ENCODE measurements at regions not wholly inside any gene's neighbourhood (a gene's known extent, or its start where the extent isn't known, plus 50 kb on each side); places are given as distances from the start of the nearest gene placed in this dataset.

- Histone ChIP-seq H3K4me1 (ENCODE audit: control insufficient read depth in 2 of 2, insufficient read depth in 1 of 2, low read depth in 1 of 2, low read length in 2 of 2) (no peaks in the 10 kb centered on the region), H3K14ac (ENCODE audit: low read length) (no peak overlapping the region), H2BK120ac (ENCODE audit: low read depth, low read length) (no peak overlapping the region), H3K36me3 (replicated peaks in 1 of 2; ENCODE audit: control insufficient read depth in 2 of 2, insufficient read depth in 2 of 2, low read length in 2 of 2) (no peaks in the 10 kb centered on the region), H2BK5ac (ENCODE audit: low read length) (no peak overlapping the region), H2BK12ac (ENCODE audit: low read length) (no peak overlapping the region), H3K18ac (ENCODE audit: low read length) (no peak overlapping the region), H2BK15ac (ENCODE audit: low read length) (no peak overlapping the region), H3K27me3 (ENCODE audit: control insufficient read depth in 3 of 3, insufficient read depth in 3 of 3, low read depth in 1 of 3, low read length in 3 of 3) (no peaks in the 10 kb centered on the region), H3K27ac (replicated peaks; ENCODE audit: low read length) (no peak overlapping the region), H3K23ac (ENCODE audit: low read depth, low read length, poor library complexity) (no peak overlapping the region), H3K9me3 (replicated peaks in 1 of 2; ENCODE audit: control insufficient read depth in 2 of 2, insufficient read depth in 1 of 2, low read depth in 1 of 2, low read length in 2 of 2) (no peaks in the 10 kb centered on the region), H4K8ac (ENCODE audit: low read depth, low read length) (no peak overlapping the region), H2AFZ (ENCODE audit: low read length) (no peak overlapping the region), H3K4me3 (ENCODE audit: low read length in 2 of 2) (no peak overlapping the region), H2AK5ac (ENCODE audit: low read depth, low read length) (no peak overlapping the region), H4K91ac (ENCODE audit: low read depth, low read length, poor library complexity) (no peak overlapping the region), H3K9ac (ENCODE audit: low read depth, low read length, poor library complexity) (no peak overlapping the region), H3K79me1 (ENCODE audit: low read depth, low read length) (no peaks in the 10 kb centered on the region), H3K4ac (ENCODE audit: low read length) (no peak overlapping the region), H3K4me2 (ENCODE audit: insufficient read depth, low read length, poor library complexity, severe bottlenecking) (no peak overlapping the region)
- WGBS, 2 donors (ENCODE audit: extremely low coverage in 2 of 2, insufficient read length in 2 of 2, insufficient replicate concordance in 1 of 2): no CpG with 5 or more reads among the region's 3 CpGs
- DNase-seq (ENCODE audit: low spot score): no peak
Observed at GRCh38 chr2:199148076-199148845, 309.5 kb downstream of the SATB2 start.

DNA sequence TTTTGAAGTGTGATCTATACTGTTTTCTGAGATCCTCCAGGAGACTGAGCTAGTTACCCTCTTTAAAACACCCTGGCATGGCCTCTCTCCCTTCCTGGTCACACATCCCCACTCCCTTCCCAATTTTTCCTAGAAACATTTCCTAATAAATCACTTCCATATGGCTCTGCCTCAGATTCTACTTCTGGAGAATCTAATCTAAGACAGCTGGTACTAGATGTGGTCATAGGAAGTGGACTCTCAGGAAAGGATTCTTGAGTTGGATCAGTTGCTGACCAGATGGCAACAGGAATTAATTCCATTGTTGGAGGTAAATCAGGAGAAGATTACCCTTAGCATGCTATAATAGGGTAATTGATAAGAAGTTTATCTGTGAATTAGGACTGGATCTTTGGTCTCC, 310.5 kb downstream of the SATB2 start:
- no peak for DNase-seq (ENCODE audit: low spot score)
- Histone ChIP-seq H2BK120ac (ENCODE audit: low read depth, low read length) (no peak overlapping the region), H3K27me3 (ENCODE audit: control insufficient read depth in 3 of 3, insufficient read depth in 3 of 3, low read depth in 1 of 3, low read length in 3 of 3) (no peaks in the 10 kb centered on the region), H4K8ac (ENCODE audit: low read depth, low read length) (peak overlapping the region; percentile 19), H3K18ac (ENCODE audit: low read length) (no peak overlapping the region), H3K14ac (ENCODE audit: low read length) (no peak overlapping the region), H3K4me1 (ENCODE audit: control insufficient read depth in 2 of 2, insufficient read depth in 1 of 2, low read depth in 1 of 2, low read length in 2 of 2) (no peaks in the 10 kb centered on the region), H2AFZ (ENCODE audit: low read length) (no peak overlapping the region), H3K79me1 (ENCODE audit: low read depth, low read length) (no peaks in the 10 kb centered on the region), H3K23ac (ENCODE audit: low read depth, low read length, poor library complexity) (no peak overlapping the region), H3K4me3 (ENCODE audit: low read length in 2 of 2) (no peak overlapping the region), H2AK5ac (ENCODE audit: low read depth, low read length) (no peak overlapping the region), H3K27ac (replicated peaks; ENCODE audit: low read length) (no peak overlapping the region), H2BK5ac (ENCODE audit: low read length) (no peak overlapping the region), H3K9ac (ENCODE audit: low read depth, low read length, poor library complexity) (no peak overlapping the region), H3K4ac (ENCODE audit: low read length) (no peak overlapping the region), H4K91ac (ENCODE audit: low read depth, low read length, poor library complexity) (no peak overlapping the region), H2BK15ac (ENCODE audit: low read length) (no peak overlapping the region), H2BK12ac (ENCODE audit: low read length) (no peak overlapping the region), H3K4me2 (ENCODE audit: insufficient read depth, low read length, poor library complexity, severe bottlenecking) (no peak overlapping the region), H3K36me3 (replicated peaks in 1 of 2; ENCODE audit: control insufficient read depth in 2 of 2, insufficient read depth in 2 of 2, low read length in 2 of 2) (no peaks in the 10 kb centered on the region), H3K9me3 (replicated peaks in 1 of 2; ENCODE audit: control insufficient read depth in 2 of 2, insufficient read depth in 1 of 2, low read depth in 1 of 2, low read length in 2 of 2) (no peaks in the 10 kb centered on the region)

- Histone ChIP-seq H2BK5ac (ENCODE audit: low read length) (no peak overlapping the region), H3K79me1 (ENCODE audit: low read depth, low read length) (no peaks in the 10 kb centered on the region), H3K9ac (ENCODE audit: low read depth, low read length, poor library complexity) (no peak overlapping the region), H4K91ac (ENCODE audit: low read depth, low read length, poor library complexity) (no peak overlapping the region), H3K18ac (ENCODE audit: low read length) (no peak overlapping the region), H3K23ac (ENCODE audit: low read depth, low read length, poor library complexity) (no peak overlapping the region), H3K14ac (ENCODE audit: low read length) (no peak overlapping the region), H3K36me3 (replicated peaks in 1 of 2; ENCODE audit: control insufficient read depth in 2 of 2, insufficient read depth in 2 of 2, low read length in 2 of 2) (no peaks in the 10 kb centered on the region), H3K4ac (ENCODE audit: low read length) (no peak overlapping the region), H3K4me2 (ENCODE audit: insufficient read depth, low read length, poor library complexity, severe bottlenecking) (no peak overlapping the region), H3K27ac (replicated peaks; ENCODE audit: low read length) (no peak overlapping the region), H4K8ac (ENCODE audit: low read depth, low read length) (no peak overlapping the region), H2BK15ac (ENCODE audit: low read length) (no peak overlapping the region), H2AFZ (ENCODE audit: low read length) (no peak overlapping the region), H3K4me1 (ENCODE audit: control insufficient read depth in 2 of 2, insufficient read depth in 1 of 2, low read depth in 1 of 2, low read length in 2 of 2) (no peaks in the 10 kb centered on the region), H3K9me3 (replicated peaks in 1 of 2; ENCODE audit: control insufficient read depth in 2 of 2, insufficient read depth in 1 of 2, low read depth in 1 of 2, low read length in 2 of 2) (peaks cover 0 to 2% of the 10 kb centered on the region in 2 donors), H2AK5ac (ENCODE audit: low read depth, low read length) (no peak overlapping the region), H2BK12ac (ENCODE audit: low read length) (no peak overlapping the region), H2BK120ac (ENCODE audit: low read depth, low read length) (no peak overlapping the region), H3K27me3 (ENCODE audit: control insufficient read depth in 3 of 3, insufficient read depth in 3 of 3, low read depth in 1 of 3, low read length in 3 of 3) (no peaks in the 10 kb centered on the region), H3K4me3 (ENCODE audit: low read length in 2 of 2) (no peak overlapping the region)
- DNase-seq (ENCODE audit: low spot score): no peak
Observed at GRCh38 chr2:199144546-199144945, 313.2 kb downstream of the SATB2 start.

DNA sequence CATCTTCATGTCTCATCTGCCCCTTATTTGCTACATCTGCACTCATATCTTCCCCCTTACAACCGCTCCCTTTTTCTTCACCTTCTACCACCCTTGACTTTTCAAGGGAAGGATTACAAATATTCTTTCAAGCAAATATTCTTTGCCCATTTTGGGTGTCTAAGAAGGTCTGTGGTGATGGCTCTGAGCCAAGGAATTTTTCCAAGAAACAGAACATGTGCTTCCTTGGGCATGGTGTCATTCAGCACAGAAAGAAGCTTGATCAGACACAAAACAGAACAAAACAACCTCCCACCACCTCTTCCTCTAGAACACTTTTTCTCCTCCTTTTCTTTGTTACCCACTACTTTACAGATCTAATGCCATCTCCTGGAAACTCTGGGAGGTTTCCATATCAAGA, 313.7 kb downstream of the SATB2 start:
- 100% methylated on average over 1 of the region's 1 CpG; no CpG with 5 or more reads in 1 of the 2 donors for WGBS, 2 donors (ENCODE audit: extremely low coverage in 2 of 2, insufficient read length in 2 of 2, insufficient replicate concordance in 1 of 2)
- Histone ChIP-seq H3K27me3 (ENCODE audit: control insufficient read depth in 3 of 3, insufficient read depth in 3 of 3, low read depth in 1 of 3, low read length in 3 of 3) (no peaks in the 10 kb centered on the region), H2AFZ (ENCODE audit: low read length) (no peak overlapping the region), H2BK5ac (ENCODE audit: low read length) (no peak overlapping the region), H3K36me3 (replicated peaks in 1 of 2; ENCODE audit: control insufficient read depth in 2 of 2, insufficient read depth in 2 of 2, low read length in 2 of 2) (no peaks in the 10 kb centered on the region), H3K79me1 (ENCODE audit: low read depth, low read length) (no peaks in the 10 kb centered on the region), H3K18ac (ENCODE audit: low read length) (no peak overlapping the region), H3K9ac (ENCODE audit: low read depth, low read length, poor library complexity) (no peak overlapping the region), H2BK12ac (ENCODE audit: low read length) (no peak overlapping the region), H3K9me3 (replicated peaks in 1 of 2; ENCODE audit: control insufficient read depth in 2 of 2, insufficient read depth in 1 of 2, low read depth in 1 of 2, low read length in 2 of 2) (peaks cover 0 to 2% of the 10 kb centered on the region in 2 donors), H3K4me3 (ENCODE audit: low read length in 2 of 2) (no peak overlapping the region), H3K4ac (ENCODE audit: low read length) (no peak overlapping the region), H2BK15ac (ENCODE audit: low read length) (no peak overlapping the region), H3K27ac (replicated peaks; ENCODE audit: low read length) (no peak overlapping the region), H4K91ac (ENCODE audit: low read depth, low read length, poor library complexity) (no peak overlapping the region), H3K4me1 (ENCODE audit: control insufficient read depth in 2 of 2, insufficient read depth in 1 of 2, low read depth in 1 of 2, low read length in 2 of 2) (no peaks in the 10 kb centered on the region), H3K14ac (ENCODE audit: low read length) (no peak overlapping the region), H3K23ac (ENCODE audit: low read depth, low read length, poor library complexity) (no peak overlapping the region), H4K8ac (ENCODE audit: low read depth, low read length) (no peak overlapping the region), H2BK120ac (ENCODE audit: low read depth, low read length) (no peak overlapping the region), H3K4me2 (ENCODE audit: insufficient read depth, low read length, poor library complexity, severe bottlenecking) (no peak overlapping the region), H2AK5ac (ENCODE audit: low read depth, low read length) (no peak overlapping the region)
- no peak for DNase-seq (ENCODE audit: low spot score)
